ENCODE measurements at regions not wholly inside any gene's neighbourhood (a gene's known extent, or its start where the extent isn't known, plus 50 kb on each side); places are given as distances from the start of the nearest gene placed in this dataset.
"Not testable (repeated sequence)": the region's sequence is repeated elsewhere in the genome, so short reads cannot be mapped to it uniquely, and the experiment has no call there.

DNA sequence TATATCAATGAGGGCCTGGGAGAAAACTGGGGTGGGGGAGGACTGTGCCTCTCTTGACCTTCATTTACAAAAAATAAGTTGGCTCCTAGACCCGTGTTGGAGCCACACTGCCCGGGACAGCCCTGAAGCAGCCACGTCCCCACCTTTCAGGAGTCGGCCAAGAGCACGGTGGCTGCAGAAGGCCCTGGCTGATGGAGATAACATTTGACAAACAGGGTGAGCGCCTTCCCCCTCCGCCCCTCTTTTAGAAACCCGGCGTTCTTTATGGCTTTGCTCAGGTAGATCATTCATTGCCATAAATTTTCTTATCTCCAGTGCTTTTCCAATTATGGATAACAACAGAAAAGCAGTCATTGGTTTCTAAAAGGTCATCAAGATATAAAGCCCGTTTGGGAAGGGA lies 398.1 kb upstream of the TNRC6C start:
- no peak for DNase-seq

DNA sequence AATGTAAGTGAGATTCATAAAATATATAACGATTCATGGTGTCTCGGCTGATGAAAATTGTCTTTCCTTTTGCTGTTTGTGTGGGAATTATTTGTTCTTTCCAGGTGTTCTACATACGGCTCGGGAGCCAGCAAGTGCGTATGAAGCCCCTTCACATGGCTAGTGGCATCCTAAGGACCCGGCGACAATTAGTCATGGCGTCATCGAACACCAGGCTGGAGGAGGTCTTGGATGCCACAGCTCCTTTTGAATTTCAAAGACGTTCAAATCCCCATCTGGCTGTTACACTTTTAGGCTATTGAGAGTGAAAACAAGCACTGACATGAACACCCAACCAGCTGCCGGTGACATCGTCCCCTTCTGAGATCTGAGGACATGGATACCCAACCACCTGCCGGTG lies 397.7 kb upstream of the TNRC6C start:
- DNase-seq = no peak

DNA sequence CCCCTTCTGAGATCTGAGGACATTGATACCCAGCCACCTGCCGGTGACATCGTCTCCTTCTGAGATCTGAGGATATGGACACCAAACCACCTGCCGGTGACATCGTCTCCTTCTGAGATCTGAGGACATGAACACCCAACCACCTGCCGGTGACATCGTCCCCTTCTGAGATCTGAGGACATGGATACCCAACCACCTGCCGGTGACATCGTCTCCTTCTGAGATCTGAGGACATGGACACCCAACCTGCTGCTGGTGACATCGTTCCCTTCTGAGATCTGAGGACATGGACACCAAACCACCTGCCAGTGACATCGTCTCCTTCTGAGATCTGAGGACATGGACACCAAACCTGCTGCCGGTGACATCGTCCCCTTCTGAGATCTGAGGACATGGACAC lies 396.1 kb upstream of the TNRC6C start:
- DNase-seq = not testable (repeated sequence)

DNA sequence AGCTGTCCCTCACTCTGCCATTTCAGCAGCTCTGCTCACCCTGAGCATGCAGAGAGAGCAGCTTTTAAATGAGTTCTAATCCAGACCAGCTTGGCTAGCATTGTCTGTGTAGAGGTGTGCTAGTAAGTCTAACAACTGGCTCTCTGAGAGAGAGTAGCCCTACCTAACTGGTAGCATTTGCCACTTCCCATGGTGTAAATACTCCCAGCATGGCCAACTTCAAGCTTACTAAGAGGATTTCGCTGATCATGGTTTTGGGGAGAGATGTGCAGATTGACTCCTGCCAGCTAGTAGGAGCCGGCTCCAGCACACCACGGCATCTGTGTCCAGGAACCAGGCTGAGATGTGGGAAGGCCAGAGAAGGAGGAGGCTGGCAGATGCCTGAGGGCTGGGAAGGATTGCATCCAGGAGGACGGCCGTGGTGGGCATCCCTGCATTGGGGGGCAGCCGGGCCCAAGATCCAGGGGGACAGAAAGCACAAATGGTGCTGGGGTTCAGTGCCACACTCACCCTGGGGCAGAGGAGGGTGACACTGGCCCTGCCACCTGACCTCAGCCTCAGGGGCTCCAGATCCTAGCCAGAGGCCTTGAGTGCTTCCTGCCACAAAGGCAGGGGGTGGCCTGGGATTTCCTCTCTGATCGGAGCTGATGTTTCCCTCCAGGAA lies 394.9 kb upstream of the TNRC6C start:
- no peak for DNase-seq

DNA sequence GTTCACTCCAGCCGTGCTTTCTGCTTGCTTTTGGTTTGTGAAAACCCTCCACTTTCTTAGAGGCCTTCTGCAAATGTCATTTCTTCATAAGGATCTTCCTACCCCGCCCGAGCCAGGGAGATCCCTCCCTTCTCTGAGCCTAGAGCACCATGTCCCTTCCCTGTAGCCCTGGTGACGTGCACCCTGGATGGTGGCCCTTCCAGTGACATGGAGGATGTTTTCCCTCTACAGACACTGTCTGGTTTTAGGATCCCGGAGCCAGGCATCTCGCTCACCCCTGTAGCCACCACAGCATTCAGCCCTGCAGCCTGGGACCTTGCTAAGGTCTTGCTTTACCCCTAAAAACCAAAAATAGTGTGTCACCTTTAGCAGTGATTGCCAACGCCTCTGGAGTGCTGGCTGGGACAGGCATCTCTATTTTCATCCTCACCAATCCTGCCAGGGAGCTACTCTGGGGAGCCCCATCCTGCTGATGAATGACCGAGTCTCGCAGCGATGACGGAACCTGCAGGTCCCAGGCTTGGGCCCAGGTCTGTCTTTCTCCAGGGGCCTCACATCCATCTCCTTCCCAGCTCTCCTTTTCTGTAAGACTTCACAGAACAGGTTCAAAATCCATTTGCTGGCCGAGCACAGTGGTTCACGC lies 394.1 kb upstream of the TNRC6C start:
- DNase-seq = no peak

DNA sequence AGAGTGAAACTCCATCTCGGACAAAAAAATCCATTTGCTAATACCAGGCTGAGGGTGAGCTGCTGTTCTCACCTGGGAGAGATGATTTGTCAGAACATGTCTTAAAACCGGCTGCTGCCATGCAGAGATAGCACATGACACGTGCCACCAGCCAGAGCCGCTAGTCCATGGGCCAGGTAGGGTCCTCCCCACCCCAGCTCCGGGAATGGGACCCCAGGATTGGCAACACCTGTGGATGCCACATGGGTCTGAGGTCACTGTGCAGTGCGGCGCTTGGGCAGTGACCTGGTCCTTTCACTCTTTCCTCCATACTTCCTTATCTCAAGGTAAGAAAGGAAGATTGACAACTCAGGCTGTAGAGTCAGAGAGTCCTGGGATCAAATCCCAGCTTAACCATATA lies 393.3 kb upstream of the TNRC6C start:
- no peak for DNase-seq

DNA sequence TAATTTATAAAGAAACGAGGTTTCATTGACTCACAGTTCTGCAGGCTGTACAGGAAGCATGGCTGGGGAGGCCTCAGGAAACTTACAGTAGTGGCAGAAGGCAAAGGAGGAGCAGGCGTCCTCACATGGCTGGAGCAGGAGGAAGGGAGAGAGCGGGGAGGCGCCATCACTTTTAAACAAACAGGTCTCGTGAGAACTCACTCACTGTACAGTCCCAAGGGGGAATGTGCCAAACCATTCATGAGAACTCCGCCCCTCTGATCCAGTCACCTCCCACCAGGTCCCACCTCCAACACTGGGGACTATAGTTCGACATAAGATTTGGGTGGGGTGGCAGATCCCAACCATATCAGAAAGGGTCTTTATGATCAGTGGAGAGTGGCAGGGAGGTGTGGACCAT lies 392.4 kb upstream of the TNRC6C start:
- DNase-seq = no peak

DNA sequence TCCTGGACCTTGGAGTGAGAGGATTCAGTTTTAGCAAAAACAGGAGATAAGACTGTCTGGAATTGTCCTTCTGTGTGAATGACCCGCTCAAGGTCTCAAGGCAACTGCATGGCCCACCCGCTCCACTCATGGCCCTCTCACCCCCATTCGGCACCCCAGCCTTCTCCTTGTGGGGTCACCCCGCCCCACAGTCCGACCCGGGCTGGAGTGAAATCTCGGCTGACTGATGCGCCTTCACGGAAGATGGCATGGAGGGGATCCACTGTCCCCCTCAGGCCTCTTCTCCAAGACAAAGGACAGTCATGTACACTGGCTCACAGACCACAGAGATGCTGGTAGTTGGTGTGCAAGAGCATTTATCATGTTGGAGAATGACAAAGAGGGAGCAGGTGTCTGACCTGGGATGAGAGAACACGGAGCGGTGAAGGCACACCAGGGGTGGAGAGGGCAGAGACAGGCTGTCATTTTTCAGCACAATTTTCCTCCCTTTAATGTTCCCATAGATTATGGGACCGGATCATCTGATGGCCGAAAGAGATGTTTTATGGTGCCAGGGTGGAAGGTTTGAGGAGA lies 391.9 kb upstream of the TNRC6C start:
- DNase-seq = no peak

DNA sequence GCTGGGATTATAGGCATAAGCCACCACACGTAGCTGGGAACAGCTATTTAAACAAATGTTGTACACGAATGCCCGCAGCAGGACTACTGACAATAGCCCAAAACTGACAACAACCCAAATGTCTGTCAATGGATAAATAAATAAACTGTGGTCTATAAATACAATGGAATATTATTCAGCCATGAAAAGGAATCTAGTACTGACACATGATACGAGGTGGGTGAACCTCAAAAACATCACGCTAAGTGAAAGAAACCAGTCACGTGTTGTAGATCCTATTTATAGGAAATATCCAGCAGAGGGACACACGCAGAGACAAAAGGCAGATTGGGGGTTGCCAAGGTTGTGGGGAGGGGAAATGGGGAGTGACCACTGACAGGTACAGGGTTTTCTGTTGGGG lies 390.0 kb upstream of the TNRC6C start:
- no peak for DNase-seq

DNA sequence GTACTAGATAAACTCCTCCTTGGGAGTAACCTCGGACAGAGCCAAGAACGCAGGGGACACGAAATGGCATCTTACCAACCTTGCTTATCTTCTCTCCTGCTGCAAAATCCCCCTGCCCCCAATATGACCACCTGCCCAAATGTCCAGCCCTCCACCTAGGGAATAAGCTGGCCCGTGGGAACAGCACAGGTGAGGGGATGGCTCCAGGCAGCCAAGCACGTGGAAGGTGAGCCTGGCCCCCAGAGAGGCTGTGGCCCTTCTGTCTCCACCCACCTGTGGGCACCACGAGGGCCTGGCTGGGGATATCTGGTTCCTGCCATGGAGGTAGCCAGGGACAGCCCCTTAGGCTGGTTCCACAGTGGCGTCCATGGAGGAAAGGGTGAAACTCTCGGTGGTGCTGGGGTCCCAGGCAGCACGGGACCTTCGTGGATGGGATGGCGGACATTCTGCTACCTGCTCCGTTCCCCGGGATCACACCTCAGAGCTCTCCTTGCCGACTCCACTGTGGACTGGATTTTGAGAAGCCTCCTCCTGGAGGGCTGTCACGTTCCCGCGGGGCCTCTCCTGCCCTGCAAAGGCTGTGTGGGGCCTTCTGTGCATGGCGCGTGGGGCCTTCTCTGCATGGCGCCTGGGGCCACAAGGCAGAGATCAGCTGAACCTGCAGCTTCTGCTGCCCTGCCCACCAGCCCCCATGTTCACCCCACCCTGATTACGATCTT lies 388.5 kb upstream of the TNRC6C start:
- no peak for DNase-seq

DNA sequence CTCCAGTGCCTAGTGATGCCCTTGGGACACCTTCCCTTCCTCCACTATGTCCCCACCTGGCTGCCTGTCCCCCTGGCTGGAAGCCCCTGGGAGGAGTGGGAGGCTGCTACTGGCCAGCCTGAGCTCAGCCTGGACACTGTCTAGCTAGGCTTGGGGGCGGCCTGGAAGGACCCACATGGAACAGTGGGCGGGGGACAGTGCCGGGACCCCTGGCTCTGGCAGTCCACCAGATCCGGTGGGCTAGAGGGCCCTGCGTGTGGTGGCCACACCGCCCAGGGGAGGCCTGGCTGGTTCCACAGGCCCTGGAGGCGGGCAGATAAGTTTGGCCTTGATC lies 388.0 kb upstream of the TNRC6C start:
- no peak for DNase-seq

DNA sequence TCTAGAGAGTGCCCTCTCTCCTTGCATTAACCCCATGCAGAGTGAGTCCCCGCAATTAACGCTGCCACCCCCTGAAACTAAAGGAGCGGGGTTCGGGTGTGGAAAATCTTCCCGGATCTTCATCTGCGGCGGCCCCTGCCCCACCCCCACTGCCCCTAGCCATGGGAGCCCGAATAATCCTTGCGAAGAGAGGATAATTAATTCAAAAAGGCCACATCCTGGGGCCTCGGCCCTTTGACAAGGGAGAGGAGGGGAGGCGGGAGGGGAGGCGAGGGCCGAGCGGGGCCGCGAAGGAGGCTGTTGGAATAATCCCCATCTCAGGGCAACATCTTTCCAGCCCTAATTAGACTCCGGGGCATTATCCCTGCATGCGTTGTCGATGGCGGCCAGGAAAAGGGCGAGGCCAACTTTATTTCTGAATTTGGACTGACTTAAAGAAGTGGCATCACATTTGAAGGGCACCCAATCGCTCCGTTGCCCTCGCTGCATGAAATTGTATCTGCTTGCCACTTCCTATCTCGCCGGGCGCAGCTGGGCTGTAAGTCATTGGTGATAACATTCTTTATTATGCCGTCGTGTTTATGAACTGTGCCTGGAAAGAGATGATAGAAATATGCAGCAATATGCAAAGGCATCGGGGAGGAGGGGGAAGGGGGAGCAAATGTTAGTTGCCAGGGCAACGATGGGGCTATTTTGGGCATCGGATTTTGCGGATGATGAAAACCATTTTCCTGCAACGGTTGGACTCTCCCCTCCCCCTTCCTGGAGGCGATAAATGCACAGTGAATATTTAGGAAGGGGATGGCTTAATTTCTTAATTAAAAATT lies 387.1 kb upstream of the TNRC6C start:
- no peak for DNase-seq

DNA sequence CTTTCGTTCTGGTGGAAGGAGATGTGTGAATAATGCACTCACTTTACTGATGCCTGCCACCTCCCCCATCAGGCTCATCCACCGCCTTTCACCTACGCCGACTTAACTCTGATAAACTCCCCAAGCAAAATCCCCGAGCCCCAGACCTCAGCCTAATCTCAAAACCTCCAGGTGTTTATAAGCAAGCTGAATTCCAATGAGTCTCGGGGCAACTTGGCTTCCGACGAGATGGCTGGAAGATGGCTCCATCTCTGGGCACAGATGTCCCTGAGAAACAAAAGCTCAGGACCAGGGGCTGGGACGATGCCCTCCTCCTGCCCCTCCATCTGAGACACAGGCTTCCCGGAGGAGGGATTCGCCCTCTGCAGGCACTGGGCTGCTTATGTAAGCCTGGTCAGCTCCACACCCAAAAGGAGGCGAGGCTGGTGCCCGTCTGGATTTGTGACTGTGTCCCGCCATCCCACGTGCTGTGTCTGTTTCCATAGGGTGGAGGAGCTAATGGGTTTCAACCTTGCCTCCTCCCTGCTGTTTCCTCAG lies 386.4 kb upstream of the TNRC6C start:
- no peak for DNase-seq

DNA sequence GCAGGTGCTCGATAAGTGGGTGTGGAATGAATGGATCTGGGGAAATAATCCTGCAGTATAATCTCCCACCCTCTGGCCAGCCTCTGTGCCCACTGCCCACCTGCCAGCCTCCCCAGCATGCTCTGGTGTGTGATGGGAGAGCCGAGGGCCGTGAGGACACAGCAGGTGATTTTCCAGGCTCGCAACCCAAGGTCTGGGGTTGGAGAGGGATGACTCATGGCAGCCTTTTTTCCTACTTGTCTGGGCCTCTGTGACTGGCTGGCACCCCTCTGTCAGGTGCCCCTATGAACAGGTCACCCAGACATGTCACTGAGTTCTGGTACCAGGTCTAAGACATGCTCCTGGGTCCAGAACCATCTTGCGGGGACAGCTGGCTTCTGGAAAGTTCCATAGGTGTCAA lies 385.7 kb upstream of the TNRC6C start:
- peak; percentile 45 for DNase-seq

DNA sequence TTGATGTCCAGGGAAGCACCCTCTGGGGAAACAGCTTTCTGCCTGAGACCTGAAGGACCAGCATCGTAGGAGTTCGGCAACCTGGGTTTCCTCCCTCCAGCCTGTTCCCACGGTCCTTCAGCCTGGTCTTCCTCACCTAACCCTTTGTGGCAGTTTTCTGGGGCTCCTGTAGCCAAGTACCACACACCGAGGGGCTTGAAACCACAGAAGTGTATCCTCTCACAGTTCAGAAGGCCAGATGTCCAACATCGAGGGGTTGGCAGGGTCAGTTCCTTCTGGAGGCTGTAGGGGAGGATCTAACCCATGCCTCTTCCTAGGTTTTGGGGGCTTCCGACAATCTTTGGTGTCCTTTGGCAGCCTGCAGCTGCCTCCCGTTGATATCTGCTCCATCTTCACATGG lies 381.0 kb upstream of the TNRC6C start:
- no peak for DNase-seq

DNA sequence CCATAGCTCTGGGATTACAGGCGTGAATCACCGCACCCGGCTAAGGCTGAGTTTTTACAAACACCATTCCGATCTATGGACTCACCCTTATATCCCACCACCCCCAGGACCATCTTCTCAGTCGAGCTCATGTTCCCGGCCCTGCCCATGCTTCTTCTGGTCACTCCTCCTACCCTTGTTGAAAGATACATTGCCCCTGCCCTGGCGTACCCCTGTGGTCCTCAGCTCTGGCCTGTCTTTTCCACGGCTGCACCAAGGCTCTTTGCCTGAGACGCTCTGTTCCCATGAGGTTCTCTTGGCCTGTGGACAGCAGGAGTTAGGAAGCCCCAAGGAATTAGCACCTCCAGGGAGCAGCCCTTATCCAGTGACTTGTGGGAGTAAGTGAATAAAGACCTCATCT lies 379.4 kb upstream of the TNRC6C start:
- DNase-seq = peak; percentile 3

DNA sequence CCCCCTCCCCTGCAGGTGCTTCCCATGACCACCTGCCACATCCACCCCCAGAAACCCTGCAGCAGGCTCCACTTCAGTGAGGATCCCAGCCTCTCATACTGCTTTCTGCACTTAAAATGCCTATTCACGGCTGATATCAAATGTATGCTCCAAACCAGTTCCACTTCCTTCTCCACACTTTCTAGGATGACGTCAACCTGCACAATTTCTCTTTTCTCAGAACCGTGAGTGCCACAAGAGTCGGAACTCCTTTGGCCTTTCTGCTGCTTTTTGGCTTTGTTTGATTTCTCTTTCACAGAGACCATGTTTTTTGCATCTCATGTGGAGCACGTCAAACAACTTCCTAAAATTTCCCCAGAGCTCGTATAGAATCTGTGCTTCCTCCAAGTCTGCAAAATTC lies 378.8 kb upstream of the TNRC6C start:
- peak; percentile 36 for DNase-seq

DNA sequence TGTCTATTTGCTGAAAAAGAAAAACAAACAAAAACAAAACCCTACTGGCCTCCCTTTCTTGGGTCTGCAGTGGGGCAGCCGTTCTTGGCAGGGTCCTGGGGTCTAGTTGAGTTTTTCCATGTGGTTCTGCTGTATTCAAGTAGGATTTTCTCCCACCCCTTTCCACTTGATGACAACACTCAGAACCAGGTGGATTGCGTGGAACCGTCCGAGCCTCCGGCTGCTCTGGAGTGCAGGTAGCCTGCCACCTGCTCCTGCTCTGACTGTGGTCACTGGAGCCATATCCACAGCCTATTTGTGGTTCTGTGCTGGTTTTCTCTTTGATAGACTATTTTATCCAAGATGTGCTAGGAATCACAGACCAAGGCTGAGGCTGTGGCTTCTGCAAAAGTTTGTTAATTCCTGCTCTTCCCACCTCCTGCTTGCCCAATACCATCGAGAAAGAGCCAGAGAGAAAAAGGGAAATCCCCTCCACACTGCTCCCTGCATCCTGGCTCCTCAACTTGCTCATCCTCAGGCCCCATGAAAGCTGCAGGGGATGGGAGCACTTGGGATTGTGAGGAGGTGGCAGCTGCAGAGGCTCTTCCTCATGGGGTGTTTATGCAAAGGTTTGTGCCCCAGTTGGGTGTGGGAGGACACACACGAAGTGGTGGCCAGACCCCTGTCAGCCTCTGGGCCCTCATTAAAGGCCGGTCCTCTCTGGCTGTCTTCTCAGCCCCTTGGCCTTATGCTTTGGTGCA lies 377.8 kb upstream of the TNRC6C start:
- peak; percentile 30 for DNase-seq

DNA sequence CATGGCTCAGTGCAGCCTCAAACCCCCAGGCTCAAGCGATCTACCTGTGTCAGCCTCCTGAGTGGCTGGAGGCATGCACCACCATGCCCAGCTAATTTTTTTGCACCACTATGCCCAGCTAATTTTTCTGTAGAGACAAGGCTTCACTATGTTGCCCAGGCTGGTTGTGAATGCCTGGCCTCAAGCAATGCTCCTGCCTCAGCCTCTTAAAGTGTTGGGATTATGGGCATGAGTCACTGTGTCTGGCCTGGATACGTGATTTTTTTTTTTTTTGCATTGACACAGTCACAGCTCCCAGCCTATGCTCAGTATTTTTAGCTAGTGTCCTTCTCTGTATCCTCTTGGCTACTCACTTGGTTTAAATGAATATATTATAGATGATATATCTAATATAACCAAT lies 377.0 kb upstream of the TNRC6C start:
- DNase-seq = peak; percentile 33

DNA sequence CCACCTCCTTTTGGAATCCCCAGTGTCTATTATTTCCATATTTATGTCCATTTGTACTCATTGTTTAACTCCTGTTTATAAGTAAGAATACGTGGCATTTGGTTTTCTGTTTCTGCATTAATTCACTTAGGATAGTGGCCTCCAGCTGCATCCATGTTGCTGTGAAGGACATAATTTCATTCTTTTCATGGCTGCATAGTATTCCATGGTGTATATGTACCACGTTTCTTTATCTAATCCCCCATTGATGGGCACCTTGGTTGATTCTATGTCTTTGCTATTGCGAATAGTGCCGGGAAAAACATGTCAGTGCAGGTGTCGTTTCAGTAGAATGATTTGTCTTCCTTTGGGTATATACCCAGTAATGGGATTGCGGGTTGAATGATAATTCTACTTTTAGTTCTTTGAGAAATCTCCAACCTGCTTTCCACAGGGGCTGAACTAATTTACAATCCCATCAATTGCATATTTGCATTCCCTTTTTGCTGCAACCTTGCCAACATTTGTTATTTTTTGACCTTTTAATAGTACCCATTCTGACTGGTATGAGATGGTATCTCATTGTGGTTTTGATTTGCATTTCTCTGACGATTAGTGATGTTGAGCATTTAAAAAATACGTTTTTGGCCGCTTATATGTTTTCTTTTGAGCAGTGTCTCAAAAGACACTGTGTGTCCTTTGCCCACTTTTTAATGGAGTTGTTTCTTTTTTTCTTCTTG lies 373.2 kb upstream of the TNRC6C start:
- DNase-seq = no peak

DNA sequence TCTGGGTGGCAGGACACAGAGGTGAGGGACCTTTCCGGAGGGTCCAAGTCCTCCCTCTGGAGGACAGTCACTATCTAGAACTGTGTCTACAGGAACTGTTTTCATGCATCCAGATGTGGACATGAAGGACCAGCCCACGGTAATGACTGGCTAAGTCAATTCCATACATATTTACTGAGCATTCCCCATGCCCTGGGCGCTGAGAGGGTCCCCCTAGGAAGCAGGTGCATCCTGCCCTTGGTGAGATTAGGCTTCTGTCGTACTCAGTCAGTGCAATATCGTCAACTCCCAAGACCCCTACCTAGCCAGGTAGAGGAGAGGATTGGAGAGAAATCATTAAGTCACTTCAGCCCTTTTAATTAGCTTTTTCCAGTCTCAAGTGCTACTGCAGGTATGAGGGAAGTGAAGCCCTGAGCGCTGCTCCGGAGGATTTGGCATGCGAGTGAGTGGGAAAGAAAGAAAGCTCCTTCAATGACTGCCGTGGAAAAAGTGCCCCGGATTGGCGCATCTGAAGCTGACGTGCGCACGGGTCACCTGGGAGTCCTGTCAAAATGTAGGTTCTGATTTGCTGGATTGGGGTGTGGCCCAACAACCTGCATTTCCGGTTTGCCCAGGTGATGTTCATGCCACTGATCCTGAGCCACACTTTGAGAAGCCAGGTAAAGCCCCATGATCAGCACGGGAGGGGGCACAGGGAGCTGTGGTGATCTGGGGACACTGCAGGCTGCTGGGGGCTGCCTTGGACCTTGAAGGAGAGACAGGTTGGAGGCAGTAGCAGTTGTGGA lies 367.4 kb upstream of the TNRC6C start:
- DNase-seq = peak; percentile 30
